MM.1S (cell line): ENCODE measurements at regions not wholly inside any gene's neighbourhood (a gene's known extent, or its start where the extent isn't known, plus 50 kb on each side); places are given as distances from the start of the nearest gene placed in this dataset.

Experiments
- EZH2 ChIP-seq: fragments of 300-600 bp; sonication (generic); optimal IDR thresholded peaks from 2 replicates; pipeline ENCODE3; 2017; ENCODE audit warnings: low read depth, mild to moderate bottlenecking, antibody characterized with exemption, low read length, mixed read lengths
- TF ChIP-seq, protein P1 (sequence below): fragments of 300-600 bp; sonication (generic); IDR thresholded peaks from 2 replicates; pipeline ENCODE4 v1.5.1; 2016; ENCODE audit warnings: antibody characterized with exemption, low read length, mixed read lengths

DNA sequence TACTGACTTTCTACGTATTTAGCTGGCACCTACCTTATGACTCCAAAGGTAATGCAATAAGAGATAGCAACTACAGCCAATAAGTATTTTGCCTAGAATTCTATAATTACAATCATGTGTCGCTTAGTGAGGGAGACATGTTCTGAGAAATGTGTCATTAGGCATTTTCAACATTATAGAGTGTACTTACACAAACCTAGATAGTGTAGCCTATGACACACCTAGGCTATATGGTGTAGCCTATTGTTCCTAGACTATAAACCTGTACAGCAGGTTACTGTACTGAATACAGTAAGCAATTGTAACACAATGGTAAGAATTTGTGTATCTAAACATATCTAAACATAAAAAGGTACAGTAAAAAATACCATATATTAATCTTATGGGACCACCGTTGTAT, 363.4 kb upstream of the DPH6 start:
- TF ChIP-seq, protein P1, sequence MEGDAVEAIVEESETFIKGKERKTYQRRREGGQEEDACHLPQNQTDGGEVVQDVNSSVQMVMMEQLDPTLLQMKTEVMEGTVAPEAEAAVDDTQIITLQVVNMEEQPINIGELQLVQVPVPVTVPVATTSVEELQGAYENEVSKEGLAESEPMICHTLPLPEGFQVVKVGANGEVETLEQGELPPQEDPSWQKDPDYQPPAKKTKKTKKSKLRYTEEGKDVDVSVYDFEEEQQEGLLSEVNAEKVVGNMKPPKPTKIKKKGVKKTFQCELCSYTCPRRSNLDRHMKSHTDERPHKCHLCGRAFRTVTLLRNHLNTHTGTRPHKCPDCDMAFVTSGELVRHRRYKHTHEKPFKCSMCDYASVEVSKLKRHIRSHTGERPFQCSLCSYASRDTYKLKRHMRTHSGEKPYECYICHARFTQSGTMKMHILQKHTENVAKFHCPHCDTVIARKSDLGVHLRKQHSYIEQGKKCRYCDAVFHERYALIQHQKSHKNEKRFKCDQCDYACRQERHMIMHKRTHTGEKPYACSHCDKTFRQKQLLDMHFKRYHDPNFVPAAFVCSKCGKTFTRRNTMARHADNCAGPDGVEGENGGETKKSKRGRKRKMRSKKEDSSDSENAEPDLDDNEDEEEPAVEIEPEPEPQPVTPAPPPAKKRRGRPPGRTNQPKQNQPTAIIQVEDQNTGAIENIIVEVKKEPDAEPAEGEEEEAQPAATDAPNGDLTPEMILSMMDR: no peak
- TF ChIP-seq EZH2: no peak
